HG03521 (cell line): ENCODE measurements at regions not wholly inside any gene's neighbourhood (a gene's known extent, or its start where the extent isn't known, plus 50 kb on each side); places are given as distances from the start of the nearest gene placed in this dataset.
"Not testable (repeated sequence)": the region's sequence is repeated elsewhere in the genome, so short reads cannot be mapped to it uniquely, and the experiment has no call there.

Experiments
- ATAC-seq: cut with Tn5 transposase; IDR thresholded peaks from one replicate; pipeline ENCODE4 v1.9.1; 2021; ENCODE audit warnings: mild to moderate bottlenecking, moderate library complexity; ENCODE audit not compliant: unreplicated experiment

GRCh38 chr4:100674976-100675375 is 157.2 kb upstream of the EMCN start:
- ATAC-seq: no peak

DNA sequence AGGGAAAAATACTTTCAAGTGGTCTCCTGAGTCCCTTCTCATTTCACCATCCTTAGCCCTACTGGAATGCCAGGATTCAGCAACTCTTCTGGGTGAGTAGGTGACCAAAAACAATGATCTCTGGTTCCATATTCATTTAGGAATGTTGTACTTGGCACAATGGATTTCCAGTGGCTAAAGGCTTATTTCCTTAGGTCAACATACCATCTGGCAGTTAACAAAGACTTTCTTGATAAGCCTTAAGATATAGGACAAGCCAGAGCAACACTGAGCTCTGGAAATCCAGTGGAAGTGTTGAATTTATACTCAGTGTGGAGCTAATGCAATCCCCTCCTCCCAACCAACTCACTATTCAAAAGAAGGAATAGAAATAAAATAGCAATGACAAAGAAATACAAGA is 139.4 kb upstream of the EMCN start:
- no peak for ATAC-seq

DNA sequence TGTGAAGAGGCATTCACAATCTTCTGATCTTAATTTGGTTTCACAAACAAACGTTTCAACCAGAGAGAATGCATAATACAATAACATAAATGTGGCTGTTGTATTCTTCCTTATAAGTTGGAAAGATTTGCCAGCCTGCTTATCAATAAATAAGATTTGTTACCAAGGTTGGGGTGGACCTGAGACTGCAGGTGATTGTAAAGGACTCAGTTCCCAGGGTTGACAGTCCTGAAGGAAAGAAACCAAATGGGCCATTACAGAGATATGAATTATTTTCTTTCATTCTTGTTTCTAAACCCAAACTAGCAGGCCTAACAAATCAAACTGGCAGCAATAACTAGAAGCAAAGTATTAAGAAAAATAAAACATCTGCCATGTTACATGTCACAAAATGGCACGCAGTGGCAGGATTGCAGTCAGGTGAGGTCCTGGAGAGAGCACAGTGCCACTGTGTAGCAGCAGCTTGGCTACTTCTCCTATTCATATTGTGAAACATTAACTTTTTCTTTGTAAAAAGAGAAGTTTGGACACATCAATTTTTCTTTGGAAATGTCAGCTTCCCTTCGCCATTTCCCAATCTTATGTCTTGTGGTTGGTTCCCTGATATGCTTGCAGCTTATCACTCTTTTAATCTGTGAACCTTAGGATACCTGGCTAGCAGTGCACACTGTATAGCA is 133.8 kb upstream of the EMCN start:
- no peak for ATAC-seq

GRCh38 chr4:100649417-100649816 is 131.6 kb upstream of the EMCN start:
- no peak for ATAC-seq

DNA sequence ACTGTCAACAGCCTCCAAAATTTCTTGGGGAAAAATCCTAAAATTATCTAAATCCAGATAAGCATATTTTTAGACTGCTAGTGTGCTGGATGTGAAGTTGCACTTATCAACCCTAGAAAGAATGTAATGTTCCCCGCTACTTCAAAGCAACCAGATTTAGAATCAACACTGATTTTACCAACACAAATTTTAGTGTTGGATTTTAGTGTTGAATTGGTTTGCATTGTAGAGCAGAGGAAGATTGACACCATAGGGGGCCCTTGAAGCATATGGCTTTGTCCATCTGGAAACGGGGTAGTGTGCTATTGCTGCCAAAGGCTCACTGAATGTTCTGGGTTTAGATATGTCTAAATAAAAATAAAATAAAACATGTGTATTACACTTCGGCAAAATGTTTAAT is 126.3 kb upstream of the EMCN start:
- ATAC-seq: no peak

DNA sequence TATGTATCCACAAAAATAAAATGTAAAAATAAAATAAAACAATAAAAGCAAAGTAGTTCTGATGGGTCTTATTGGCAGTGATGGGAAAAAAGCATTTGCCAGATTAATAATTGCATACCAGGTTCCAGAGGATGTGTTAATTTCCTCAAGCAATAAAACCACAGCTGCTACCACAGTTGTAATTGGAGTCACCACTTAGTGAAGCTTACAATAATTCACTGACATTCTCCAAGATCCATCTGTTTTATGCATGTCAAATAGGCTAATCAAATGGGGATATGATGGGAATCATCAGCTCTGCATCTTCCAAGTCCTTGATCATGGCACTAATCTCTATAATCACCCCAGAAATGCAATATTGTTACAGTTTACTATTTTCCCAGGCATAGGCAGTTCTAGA is 123.5 kb upstream of the EMCN start:
- ATAC-seq: no peak

DNA sequence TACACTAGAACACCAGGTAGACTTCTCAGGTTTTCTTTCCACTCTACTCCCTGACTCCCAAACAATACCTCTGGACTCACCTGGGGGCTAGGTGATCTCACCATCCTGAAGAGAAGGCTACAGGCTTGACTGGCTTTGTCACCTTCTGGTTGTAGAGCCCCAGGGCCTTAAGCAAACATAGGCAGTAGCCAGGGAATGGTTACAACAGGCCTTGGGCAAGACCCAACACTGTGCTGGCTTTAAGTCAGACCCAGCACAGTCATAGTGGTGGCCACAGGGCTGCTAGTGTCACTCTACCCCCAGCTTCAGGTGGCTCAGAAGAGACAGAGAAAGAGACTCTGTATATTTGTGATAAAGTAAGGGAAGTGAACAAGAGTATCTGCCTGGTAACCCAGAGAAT is 118.1 kb upstream of the EMCN start:
- no peak for ATAC-seq

DNA sequence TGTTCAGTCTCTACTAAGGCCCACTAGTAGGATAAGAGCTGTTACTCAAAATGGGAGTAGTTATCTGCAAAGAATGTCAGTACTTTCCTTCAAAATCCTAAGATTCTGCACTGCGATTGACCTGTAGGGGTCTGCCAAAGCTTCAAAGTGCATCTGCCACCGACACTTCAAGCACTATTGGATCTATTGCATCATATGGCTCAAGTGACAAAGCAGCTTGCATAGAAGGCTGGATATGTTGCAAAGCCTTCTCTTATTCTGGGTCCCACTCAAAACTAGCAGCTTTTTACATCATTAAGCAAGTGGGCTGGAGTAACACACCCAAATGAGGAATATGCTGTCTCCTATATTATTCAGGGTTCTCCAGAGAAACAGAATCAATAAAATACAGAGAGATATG is 115.4 kb upstream of the EMCN start:
- no peak for ATAC-seq

- no peak for ATAC-seq
Observed at GRCh38 chr4:100632163-100632562, 114.3 kb upstream of the EMCN start.

GRCh38 chr4:100631281-100631968 is 113.6 kb upstream of the EMCN start:
- no peak for ATAC-seq

DNA sequence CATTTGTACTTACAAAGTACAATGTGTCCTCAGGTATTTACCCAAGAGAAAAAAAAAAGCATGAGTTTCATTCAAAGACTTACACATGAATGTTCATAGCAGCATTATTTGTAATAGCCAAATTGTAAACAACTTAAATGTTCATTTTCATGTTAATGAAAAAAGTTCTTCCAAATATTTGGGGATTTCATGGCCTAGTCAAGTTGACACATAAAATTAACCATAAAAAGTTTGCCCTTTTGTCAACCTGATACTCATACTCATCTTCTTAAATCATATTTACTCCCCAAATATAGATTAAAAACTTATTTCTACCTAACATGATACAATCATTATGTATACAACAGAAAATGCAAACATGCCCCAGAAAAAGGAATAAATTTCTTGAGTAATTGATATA is 112.5 kb upstream of the EMCN start:
- no peak for ATAC-seq

- ATAC-seq: no peak
Observed at GRCh38 chr4:100609810-100610209, 92.0 kb upstream of the EMCN start.

DNA sequence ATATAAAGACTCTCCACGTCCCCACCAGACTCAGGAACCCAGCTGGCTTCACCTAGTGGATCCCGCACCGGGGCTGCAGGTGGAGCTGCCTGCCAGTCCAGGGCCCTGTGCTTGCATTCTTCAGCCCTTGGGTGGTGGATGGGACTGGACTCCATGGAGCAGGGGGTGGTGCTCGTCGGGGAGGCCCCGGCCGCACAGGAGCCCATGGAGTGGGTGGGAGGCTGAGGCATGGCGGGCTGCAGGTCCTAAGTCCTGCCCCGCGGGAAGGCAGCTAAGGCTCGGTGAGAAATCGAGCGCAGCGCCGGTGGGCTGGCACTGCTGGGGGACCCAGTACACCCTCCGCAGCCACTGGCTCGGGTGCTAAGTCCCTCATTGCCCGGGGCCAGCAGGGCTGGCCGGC is 90.8 kb upstream of the EMCN start:
- not testable (repeated sequence) for ATAC-seq

- ATAC-seq: no peak
Observed at GRCh38 chr4:100605144-100605543, 87.3 kb upstream of the EMCN start.

DNA sequence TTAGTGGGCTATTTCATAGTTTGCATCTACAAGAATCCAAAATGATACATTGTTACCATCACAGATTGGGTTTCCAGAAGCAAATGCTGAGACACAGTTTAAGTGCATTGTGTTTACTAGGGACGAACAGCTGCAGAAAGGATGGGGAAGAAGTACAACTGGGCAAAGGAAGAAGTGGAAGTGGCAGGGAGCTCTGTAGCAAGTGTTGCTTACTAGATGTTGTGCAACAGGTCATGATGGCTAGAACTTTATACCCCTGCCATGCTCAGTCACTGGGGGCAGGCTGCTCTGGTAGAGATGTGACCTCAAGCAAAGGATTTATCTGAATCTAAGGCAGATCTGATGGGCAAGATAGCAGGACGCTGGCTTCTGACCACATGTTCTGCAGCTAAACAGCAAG is 76.1 kb upstream of the EMCN start:
- no peak for ATAC-seq

DNA sequence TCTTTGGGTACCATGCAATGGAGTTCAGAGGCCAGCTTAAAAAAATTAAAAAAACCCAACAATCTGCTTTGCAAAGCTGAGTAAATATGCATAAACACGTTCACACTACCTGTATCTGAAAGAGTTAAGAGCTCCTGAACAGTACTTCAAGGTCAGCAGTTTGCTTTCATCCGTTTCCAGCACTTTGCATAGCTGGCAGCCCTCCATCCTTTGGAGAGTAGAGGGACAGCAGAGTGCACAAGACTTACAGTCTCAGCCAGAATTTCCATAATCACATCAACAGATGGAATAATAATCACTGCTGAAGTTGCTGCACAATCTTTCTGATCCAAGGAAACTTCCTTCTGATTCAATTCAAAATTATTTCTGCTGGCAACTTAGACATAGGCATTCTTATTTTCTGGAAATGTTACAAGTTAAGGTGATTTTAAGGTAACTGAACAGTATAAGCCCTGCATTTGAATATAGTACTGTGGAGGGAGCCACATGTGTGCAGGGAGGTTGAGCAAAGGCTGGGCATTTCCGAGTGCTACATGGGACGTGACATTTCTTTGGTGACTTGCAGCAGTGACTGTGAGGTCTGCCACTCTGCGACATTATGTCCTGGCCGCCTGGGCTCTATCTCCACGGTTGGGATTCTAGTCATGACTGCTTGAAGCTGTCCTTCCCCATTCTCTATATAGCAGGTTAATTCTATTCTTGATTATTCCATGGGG is 73.5 kb upstream of the EMCN start:
- no peak for ATAC-seq

DNA sequence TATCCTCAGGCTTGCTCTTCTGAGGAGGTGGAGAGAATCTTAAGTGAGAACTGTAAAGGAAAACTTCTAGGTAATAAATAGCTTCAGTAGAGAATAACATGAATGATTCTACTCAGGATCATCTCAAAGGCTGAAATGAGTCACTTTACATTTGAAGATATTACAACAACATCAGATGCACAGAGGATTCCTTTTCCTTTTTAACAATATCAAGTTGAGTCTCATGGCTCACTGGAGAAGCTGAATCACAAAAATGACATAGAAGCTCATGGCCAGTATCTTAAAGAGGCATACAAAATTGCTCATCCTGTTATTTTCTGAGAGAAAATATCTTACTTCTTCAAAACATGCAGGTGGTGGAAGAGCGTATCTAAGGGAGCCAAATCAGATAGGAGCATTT is 72.5 kb upstream of the EMCN start:
- ATAC-seq: no peak

DNA sequence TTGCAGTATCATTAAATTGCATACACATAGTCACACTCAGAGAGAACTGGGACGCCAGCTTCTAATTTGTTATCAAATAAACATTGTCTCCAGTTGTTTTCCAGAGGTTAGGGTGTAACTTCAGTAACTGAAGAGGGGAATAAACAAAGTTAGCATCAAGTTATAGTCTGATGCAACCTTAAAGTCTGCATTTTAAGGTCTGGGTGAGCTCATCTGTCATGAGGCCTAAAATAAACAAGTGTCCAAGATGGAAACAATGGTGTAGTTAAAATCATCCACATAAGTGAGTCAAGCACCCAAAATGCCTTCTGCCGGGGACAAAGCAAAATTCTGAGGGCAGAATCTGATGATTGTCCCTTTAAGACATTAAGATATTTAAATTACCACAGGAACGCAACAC is 70.3 kb upstream of the EMCN start:
- ATAC-seq: no peak

- no peak for ATAC-seq
Observed at GRCh38 chr4:100582146-100582545, 64.3 kb upstream of the EMCN start.

DNA sequence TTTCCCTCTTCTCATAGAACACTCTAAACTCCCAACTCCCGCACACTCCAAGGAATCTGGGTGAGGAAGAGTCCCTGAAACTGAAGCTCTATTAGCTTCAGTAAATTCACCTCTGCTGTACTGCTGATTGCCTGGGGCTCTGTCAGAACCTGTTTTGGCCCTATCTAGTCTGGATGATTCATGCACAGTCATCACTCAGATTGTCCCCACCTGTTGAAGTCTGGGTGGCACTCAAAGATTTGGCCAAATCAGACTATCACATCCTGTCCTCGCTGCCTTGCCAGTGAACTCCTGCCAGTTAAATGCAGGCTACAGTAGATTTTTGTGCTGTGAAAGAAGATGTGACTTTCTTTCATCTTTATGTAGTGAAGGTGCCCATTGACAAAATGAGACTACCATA is 63.5 kb upstream of the EMCN start:
- ATAC-seq: no peak

DNA sequence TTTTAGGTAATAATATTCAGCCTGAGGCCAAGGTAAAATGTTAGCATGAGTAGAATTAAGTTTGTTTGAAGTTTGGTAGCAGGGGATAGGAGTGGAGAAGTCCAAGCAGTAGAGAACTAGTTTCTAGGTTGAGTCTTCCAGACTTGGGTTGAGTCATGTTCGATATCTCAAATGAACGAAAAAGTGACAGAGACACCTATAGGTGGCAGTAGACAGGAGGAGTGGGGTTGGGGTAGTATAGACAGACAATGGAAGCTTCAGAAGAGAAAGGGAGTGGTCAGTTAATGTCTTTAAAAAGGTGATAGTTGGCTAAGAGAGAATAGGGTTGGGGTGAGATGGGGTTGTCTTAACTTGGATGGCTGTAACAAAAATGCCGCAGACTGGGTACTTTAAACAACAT is 58.7 kb upstream of the EMCN start:
- ATAC-seq: no peak

GRCh38 chr4:100574607-100575006 is 56.8 kb upstream of the EMCN start:
- no peak for ATAC-seq
